NCI-H510A (cell line): ENCODE measurements at regions not wholly inside any gene's neighbourhood (a gene's known extent, or its start where the extent isn't known, plus 50 kb on each side); places are given as distances from the start of the nearest gene placed in this dataset.
"Not testable (repeated sequence)": the region's sequence is repeated elsewhere in the genome, so short reads cannot be mapped to it uniquely, and the experiment has no call there.

Experiments used
- DNase-seq: peaks from one replicate; lab custom pipeline; 2025; lab: John Stamatoyannopoulos, UW

DNA sequence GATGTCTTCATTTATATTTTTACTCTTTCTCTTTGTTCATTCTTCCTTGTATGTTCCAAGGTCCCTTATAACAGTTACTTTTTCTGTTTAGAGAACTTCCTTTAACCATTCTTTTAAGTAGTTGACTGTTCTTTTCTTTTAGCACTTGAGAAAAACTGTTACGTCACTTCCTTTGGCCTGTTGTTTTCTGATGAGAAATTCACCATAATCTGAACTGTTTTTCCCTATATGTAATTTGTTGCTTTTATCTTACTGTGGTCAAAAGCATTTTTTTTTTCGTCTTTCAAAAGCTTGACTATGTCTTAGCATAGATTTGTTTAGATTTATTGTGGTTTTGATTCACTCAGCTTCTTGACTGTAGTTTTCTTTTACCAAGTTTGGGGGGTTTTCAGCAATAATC, 1660.3 kb upstream of the PCDH10 start:
- no peak for DNase-seq

- not testable (repeated sequence) for DNase-seq
These were observed 1652.9 kb upstream of the PCDH10 start for GRCh38 chr4:131496211-131496610.

- DNase-seq: no peak
These were observed 1649.8 kb upstream of the PCDH10 start for GRCh38 chr4:131499141-131499873.

GRCh38 chr4:131509521-131509920, 1639.6 kb upstream of the PCDH10 start:
- DNase-seq: no peak

DNA sequence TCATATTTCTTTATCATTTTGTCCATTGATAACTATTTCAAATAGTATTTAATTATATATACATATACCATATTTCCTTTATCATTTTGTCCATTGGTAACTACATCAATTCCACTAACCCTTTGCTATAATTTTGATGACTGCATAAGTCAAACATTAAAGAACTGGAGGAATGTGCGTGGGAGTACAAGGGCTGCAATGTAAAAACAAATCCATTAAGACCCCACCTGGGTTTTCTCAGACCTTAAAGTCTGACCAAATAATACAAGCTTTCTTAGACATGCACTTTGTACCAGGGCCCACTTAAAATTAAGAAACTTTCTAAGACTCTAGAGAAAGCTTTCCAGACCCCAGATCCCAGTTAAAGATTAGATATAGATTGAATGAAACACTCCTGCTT, 1622.4 kb upstream of the PCDH10 start:
- no peak for DNase-seq

- no peak for DNase-seq
These were observed 1618.0 kb upstream of the PCDH10 start for GRCh38 chr4:131531087-131531486.

DNA sequence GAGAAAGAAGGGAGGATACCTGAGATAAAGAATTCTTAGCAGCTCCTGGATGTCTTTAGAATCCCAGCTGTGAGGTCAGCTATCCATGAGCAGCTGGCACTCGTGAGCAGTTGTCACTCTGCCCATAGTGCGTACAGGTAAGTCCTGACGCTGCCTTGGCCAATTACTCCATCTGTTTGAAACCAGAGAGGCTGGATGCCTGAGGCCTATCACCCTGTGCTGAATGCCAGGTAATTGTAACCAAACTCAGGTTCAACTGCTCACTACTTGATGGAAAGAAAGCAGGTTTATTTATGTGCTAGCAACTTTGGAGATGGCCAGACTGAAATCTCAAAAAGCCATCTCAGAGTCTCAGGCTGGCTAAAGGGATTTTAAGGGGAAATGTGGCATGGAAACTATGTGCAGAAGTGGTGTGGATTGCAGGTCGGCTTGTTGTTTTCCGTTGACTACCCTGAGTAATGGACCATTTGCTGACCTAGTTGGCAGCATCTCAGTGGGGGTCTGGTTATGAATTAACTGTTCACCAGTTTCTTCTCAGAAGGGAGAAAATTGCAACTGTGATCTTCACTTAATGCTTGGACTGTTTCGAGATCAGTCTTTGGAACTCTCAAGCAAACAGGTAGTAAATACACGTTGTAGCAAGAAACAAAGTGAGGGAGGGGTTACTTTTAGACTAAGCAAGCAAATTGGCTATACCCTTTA, 1614.0 kb upstream of the PCDH10 start:
- DNase-seq: no peak

DNA sequence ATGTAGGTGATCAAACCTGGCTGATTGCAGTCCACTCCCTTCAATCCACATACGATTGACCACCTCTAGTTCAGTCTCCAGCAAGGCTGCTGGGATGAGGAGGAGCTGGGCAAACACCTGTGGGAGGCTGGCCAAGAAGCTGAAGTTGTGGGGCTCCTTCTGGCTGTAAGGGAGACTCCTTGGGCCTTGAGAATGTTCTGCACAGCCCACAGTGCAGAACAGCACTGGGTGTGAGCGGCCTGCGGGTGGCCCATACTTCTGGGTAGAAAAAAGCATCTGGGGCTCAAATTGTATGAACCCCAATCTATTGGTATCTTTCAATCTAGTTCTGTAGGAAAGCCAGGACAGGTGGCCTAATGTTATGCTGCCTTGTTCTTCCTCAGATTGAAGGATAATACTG, 1608.8 kb upstream of the PCDH10 start:
- no peak for DNase-seq

- DNase-seq: no peak
These were observed 1601.5 kb upstream of the PCDH10 start for GRCh38 chr4:131547506-131547981.

- DNase-seq: no peak
These were observed 1597.8 kb upstream of the PCDH10 start for GRCh38 chr4:131551306-131551705.

DNA sequence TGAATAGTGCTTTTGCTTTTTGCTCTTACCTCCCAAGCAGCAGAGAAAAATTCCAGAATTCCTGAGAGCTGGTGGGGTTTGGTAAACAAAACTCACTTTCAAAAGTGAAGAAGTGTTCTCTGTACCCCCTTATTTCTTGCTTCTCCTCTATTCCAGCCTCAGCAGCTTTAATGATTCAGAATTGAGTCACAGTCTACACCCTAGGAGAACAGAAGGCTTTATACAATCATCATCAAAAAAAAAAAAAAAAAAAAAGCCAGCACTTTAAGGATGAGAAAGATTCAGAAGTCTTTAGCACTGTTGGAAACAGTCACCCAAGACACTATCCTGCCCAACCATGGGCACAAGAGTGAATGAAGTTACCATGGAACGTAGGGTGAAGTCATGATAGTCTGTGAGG, 1583.1 kb upstream of the PCDH10 start:
- DNase-seq: no peak

GRCh38 chr4:131584587-131584986, 1564.5 kb upstream of the PCDH10 start:
- no peak for DNase-seq

DNA sequence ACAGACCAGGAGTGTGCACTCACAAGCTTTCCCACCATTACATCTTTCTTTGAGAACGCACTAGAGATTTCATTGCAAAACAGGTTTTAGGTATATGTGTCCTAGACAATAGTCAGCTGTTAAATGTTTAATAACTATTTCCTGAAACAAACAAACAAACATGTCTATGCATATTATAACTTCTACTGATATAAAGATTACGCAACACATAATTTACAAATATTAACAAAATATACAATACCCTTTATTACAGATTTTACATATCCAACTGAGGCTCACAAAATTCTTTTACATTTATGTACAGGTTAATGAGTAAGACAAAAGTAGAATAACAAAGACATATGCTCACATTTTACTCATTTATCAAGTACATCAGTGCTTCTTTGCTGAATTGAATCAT, 1554.0 kb upstream of the PCDH10 start:
- DNase-seq: no peak

DNA sequence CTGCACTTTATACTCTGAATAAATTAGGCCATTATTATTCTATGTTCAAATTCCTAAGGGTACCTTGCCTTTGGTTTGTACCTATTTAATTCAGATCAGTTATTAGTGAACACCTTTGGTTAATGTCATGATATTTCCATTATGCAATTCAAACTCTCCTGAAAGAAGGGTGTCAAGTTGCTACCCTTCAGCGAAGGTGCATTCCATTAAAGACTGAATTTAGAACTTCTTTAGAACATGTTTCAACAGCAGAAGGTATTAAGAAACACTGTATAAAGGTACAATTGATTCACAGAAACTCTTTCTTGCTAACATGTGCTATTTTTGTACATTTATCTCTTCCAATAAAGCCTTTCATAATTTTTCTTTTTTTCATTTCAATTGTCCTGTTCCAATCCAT, 1545.4 kb upstream of the PCDH10 start:
- DNase-seq: no peak

GRCh38 chr4:131609039-131609438, 1540.1 kb upstream of the PCDH10 start:
- no peak for DNase-seq

DNA sequence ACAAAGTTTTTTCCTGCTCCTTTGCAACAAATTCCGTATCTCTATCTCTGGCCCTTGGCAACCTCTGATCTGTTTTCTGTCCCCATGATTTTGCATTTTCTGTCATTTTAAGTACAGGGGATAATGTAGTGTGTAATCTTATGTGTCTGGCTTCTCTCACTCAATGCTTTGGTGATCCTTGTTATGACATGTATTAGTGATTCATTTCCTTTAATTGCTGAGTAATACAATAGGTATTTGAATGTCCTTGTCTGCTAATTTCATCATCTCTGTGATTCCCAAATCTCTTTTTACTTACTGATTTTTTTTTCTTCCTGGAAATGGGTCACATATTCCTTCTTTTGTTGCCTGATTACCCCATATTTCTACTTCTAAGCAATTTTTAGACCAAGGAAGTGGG, 1538.6 kb upstream of the PCDH10 start:
- not testable (repeated sequence) for DNase-seq

- DNase-seq: no peak
These were observed 1535.8 kb upstream of the PCDH10 start for GRCh38 chr4:131613086-131613823.

DNA sequence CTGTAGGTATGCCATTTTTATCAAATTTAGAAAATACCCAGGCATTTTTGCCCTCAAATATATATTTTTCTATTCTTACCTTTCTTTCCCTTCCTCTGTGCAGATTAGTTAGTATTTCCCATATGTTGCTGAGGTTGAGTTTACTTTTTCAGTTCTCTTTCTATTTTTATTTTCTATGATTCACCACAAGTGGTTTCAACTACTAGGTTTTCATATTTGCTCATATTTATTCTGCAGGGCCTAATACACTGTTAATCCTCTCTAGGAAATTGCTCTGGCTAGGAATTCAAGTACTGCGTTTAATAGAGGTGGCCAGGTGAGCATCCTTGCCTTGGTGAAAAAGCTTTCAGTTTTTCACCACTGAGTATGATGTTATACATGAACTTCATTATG, 1535.3 kb upstream of the PCDH10 start:
- DNase-seq: no peak

DNA sequence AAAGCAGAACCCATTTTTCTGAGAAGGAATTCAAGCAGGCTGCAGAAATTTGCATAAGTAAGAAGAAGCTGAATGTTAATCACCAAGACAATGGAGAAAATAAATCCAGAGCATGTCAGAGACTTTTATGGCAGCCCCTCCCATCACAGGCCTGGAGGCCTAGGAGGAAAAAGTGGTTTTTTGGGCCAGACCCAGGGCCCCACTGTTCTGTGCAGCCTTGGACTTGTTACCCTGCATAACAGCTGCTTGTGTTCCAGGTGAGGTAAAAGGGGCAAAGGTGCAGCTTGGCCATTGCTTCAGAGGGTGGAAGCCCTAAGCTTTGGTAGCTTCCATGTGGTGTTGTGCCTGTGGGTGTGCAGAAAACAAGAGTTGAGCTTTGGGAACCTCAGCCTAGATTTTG, 1516.2 kb upstream of the PCDH10 start:
- DNase-seq: no peak

GRCh38 chr4:131635191-131635590, 1513.9 kb upstream of the PCDH10 start:
- no peak for DNase-seq

GRCh38 chr4:131638781-131639180, 1510.3 kb upstream of the PCDH10 start:
- DNase-seq: no peak

- DNase-seq: no peak
These were observed 1504.5 kb upstream of the PCDH10 start for GRCh38 chr4:131644619-131645018.

- DNase-seq: no peak
These were observed 1499.9 kb upstream of the PCDH10 start for GRCh38 chr4:131649227-131649626.
